GM18498 (cell line): ENCODE measurements at regions not wholly inside any gene's neighbourhood (a gene's known extent, or its start where the extent isn't known, plus 50 kb on each side); places are given as distances from the start of the nearest gene placed in this dataset.
"Not testable (repeated sequence)": the region's sequence is repeated elsewhere in the genome, so short reads cannot be mapped to it uniquely, and the experiment has no call there.

Experiments
- ATAC-seq: cut with Tn5 transposase; IDR thresholded peaks from one replicate; pipeline ENCODE4 v1.9.1; 2021; ENCODE audit warnings: mild to moderate bottlenecking, moderate library complexity; ENCODE audit not compliant: unreplicated experiment

DNA sequence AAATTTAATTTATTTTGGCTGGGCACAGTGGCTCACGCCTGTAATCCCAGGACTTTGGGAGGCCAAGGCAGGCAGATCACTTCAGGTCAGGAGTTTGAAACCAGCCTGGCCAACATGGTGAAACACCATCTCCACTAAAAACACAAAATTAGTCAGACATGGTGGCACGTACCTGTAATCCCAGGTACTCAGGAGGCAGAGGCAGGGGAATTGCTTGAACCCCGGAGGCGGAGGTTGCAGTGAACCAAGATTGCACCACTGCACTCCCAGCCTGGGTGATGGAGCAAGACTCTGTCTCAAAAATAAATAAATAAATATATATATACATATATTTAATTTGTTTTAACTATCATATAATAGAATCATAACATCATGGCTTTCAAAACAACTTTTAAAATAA is 482.1 kb upstream of the AUTS2 start:
- ATAC-seq, result not testable (repeated sequence)

DNA sequence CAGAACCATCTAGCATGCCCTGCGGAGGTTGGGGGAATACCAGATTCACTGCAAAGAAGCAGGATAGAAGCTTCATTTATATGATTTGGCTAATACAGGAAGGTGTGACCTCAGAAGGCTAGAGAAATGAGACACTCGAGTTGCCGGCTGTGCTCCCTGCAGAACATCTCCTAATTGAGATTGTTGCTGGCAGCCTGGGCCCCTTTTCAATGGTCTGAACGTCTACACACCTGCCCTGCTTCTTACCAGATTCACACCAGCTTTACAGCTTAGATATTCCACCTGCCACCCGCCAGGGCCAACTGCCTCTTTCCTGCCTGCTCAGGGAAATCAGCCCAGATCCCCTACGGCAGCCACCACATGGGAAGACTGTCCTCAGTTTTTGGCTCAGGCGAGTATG is 475.3 kb upstream of the AUTS2 start:
- no peak for ATAC-seq

DNA sequence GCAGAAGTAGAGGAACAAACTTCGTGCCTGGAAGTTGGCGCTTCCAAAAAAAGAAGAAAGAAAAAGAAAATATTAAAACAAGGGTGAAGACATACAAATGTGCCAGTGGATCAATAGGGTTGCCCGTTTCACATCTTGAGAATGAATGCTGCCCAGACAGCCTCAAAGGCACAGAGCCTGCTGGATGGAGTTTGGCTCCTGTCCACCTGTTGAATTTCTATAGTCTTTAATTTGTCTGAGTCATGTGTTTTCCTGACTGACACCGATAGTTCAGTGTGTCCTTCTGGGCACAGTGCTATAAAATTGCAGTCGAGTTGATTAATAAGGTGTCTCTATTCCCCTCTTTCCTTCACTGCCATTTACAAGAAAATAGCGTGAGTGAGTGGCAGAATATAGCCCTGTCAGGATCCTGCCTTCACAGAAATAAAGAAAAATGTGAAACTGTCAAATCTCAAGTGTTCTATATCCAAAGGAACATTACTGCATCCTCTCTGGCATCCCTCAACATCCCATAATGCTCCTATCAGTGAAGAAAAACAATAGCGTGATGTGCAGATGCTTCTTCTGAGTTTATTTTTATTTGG is 471.3 kb upstream of the AUTS2 start:
- no peak for ATAC-seq

DNA sequence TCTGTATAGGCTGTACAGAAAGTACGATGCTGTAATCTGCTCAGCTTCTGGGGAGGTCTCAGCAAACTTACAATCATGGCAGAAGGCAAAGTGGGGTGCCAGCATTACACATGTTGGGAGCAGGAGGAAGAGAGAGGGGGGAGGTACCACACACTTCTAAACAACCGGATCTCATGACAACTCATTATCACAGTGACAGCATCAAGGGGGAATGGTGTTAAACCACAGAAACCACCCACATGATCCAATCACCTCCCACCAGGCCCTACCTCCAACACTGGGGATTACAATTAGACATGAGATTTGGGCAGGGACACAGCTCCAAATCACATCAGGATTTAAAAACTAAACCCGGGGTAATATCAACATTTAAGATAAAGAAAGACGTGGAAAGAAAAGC is 468.8 kb upstream of the AUTS2 start:
- ATAC-seq, result no peak

DNA sequence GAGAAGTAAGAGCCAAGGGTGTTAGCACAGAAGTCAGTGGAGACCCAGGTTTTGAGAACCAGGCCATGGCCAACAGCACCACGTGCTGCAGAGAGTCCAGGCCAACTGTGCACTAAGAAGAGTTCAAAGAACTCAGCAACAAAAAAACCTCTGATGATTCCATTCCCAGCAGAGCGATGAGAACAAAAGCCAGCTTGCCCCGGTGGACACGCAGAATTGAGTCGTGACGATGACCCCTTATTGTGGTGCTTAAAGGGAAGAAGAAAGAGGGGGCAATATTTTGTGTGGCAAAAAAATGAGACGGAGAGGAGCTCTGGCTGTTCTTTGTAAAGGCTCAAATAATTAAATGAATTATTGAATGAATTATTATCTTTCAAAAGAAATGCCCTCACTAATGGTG is 468.3 kb upstream of the AUTS2 start:
- ATAC-seq, result no peak

DNA sequence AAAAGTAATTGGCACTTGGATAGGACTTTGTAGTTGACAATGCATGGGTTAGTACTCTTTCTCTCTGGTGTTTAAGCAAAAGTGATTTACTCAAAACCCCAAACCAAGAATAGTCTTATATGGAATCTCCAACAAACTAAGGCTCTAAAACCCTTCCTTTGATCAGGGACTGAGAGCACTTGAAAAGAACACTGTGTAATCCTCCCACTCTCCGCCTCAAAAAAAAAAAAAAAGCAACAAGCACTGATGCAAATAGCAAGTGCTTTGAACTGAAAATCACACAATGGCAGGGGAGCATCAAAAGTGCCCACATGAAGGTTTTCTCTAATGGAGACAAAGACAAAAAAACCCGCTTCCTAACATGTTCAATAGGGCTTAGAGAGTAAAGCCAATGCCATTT is 467.9 kb upstream of the AUTS2 start:
- ATAC-seq, result no peak

DNA sequence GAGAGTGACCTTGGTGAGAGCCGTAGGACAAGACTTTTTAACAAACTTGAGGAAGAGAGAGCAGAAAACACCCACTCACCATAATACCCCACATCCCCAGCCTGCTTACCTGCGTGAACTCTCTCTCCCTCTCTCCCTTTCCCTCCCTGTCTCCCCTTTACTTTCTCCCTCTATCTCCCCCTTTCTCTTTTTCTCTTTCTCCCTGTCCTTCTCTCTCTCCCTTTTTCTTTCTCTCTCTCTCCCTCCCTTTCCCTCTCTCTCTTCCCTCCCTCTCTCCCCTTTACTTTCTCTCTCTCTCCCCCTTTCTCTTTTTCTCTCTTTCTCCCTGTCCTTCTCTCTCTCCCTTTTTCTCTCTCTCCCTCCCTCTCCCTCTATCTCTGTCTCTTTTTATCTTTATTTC is 464.0 kb upstream of the AUTS2 start:
- no peak for ATAC-seq

DNA sequence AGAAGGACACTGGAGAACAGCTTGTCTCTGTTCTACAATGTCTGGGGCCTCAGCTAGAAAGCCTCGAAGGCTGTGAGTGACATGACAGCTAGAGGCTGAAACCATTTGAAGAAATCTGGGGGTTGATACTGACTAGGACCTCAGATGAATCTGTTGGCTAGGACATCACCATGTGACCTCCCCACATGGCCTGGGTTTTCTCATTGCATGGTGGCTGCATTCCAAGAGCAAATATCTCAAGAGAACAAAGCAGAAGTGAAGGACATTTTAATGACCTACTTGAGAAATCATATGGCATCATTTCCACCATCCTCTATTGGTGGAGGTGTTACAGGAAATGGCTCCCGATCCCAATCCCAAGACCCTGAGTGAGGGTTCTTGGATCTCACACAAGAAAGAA is 450.6 kb upstream of the AUTS2 start:
- ATAC-seq, result no peak

DNA sequence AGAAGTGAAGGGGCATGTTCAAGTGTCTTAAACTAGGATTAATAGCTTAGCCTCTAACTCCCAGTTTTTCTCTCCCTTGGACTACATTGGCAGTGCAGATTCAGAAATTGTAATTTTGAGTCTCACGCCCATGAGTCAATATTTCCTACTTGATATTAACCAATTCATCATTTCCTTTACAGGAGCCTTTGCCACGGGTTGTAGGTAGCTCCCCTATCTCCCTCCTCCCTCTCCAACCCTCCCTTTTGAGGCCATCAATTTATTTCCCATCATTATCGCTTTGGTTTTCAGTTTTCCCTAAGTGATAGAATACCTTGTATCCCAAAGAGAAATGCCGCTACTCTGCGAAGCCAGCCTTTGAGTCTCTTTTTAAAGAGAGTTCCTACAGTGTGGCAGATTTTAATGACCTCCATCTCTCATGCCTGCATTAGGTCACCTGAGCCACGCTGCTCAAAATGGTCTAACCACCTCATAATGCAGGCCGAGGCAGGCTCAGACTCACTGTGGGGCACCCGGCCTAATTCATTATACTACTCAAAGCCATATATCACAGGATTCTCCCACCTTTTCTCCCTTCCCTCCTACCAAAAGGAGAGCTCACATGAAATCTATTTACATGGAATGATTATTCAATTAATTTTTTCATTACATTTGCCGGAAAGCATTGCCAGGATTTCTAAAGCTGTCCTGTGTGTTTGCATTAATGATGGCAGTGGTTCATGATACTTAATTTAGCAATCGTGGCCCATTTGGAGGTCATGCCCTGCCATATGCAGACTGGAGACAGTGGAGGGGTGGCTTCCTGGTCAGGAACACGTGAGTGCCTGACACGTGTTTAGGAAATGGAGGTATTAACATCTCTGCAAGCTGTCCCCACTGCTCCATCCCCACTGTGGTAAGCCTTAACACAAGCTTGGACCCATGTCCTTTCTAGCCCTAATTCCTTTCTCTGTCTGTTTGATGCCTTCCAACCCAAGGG is 448.2 kb upstream of the AUTS2 start:
- ATAC-seq, result no peak

DNA sequence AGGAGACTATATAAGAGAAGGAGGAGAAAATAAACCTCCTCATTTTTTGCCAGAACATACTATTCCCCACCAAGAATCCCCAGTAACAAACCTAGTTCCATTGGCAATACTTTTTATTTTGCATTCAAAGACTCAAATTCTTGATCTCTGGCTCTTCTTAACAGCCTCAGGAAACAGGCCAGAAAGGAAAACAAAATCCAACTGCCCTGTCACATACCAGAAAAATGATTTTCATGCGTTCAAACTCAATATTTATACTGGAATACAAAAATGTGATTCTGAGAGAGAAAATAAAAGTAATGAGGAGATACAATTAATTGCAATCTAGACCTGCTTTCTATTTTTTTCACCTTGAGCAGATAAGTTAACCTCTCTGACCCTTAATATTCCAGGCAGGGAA is 435.9 kb upstream of the AUTS2 start:
- no peak for ATAC-seq

DNA sequence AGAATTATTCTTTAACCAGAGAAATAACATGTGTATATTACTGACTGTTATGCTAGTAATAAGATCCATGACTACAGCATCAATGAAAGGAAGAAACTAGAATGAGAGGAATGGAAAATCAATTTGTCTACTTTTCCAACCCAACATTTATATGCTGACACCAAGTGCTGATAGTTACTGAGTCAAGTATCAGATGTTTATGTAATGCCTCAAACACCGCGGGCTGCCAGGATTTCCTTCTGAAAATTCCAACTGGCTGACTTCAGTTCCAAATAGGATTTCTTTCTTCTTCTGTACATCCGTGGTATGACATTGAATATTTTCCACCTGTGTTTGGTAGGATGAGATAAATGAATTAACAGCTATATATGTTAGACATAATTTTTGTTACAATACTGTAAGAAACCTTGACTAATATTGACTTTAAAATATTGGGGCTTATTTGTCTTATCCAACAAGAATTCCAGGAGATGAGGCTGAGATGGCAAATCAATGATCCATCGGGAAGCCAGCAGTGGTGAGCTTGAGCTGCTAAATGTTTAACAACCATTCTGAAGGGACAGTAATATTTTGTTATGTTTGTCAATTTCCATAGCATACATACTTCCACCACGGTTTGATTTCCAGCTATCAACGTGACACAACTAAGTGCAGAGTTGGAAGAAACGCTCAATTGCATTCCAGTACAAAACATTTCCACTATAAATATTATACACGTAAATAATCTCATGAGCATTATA is 435.2 kb upstream of the AUTS2 start:
- ATAC-seq, result no peak

DNA sequence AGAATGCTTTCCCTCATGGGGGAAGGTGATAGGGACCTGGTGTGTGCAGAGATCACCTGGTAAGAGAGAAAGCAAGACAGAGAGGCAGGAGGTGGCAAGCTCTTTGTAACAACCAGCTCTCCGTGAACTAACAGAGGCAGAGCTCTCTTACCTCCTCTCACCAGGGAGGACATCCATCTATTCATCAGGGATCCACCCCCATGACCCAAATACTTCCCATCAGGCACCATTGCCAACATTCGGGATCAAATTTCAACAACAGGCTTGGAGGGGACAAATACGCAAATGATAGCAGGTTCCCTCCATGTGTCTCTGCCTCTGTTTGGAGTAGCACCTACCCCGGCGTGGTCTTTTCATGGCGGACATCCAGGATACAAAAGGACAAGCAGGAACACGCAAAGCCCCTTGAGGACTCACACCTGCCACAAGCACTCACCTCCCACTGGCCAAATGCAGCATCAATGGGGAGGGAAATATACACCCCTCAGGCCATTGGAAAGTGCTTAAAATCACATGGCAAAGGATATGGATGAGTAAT is 431.2 kb upstream of the AUTS2 start:
- no peak for ATAC-seq

DNA sequence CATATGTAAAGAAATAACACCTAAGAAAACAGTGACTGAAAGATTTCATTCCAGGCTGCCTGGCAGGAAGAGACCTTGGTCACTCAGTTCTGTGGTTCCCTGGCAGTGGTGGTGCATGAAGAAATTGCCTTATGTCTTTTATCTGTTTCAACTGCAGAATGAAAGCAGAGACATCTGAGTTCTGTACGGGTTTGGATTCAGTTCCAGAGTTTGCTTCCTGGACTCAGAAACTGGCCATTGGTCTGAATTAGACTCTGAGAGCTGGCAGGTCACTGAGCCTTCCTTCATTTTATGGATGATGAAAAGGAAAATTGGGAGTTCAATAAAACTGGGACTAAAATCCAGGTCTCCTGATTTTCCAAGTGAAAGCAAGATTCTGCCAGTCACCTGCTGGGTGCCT is 428.9 kb upstream of the AUTS2 start:
- no peak for ATAC-seq

DNA sequence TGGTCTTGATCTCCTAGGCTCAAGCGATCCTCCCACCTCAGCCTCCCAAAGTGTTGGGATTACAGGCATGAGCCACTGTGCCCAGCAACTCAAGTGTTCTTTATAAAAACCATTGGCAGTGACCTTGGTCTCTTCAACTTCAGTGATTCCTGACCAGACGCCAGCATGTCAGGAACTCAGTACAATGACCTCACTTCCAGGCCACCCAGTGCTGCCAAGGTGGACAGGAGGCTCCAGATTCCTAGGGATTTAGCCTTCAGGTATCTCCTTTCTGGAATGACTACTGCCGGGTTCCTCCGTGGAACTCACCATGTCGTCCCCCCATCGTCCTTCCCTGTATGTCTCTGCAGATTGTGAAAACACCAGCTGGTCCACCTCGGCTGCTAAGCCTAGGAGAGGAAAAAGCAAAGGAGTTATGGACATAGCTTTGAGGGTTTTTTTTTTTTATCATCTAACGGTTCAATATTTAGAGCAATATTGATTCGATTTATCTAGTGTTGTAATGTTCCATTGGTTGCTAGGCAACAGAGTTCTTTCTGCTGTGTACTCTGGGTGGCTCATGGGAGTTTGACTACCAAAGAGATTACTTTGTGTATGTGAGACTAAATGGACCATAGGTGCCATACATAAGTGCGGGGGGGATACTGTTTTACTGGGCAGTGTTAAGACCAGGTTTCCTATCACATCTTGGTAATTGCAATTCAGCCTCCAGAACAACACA is 425.8 kb upstream of the AUTS2 start:
- no peak for ATAC-seq

DNA sequence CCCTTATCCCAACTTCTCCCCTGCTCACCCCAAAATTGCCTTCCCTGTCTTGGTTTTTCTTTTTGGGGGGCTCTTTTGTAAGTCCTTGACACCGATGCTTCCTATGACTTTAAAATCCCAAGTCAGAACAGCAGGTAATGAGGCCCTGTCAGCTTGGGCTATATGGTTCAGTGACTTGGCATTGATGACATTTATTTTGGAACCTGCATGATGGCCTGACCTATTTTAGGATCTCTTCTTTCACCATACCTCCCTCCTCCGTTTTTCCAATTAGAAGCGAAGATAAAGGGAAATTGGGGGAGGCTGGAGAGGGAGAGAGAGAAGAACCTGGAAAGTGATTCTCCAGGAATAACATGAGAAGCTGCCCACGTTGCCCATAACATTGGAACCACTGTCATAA is 424.9 kb upstream of the AUTS2 start:
- ATAC-seq, result no peak

DNA sequence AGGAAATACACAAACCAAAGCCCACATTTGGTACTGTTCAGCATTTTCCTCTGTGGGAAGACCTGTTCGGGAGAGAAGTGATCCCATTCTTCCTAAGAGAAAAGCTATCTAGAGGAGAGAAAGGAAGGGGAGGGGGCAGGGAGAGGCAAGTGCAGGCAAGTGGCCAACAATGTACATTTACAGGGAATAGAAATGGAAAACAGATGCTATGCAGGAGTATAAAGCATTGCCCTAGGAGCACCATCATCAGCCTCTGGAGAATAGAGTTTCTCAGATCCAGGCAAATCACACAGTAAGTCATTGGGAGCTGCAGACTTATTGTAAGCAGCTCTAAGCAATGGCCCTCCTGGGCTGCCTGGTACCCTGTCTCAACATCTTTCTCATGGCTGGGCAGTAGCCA is 424.4 kb upstream of the AUTS2 start:
- no peak for ATAC-seq

DNA sequence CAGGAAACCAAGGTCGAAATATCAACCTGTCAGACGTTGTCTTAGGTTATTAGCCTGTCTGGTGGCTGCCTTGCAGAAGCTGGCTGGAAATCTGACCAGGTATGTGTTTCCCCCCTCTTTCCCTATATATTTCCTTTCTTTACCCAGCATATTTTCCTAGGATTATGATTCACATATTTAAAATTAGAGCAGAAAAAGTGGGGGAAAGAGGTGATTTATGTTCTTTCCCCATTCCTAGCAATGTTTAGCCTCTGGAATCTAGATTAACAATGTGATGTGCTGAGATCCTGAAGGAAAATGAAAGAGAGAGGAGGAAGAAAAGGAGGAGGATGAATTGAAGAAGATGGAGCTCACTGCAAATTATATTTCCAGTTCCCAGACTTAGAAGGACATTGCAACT is 421.4 kb upstream of the AUTS2 start:
- ATAC-seq, result no peak

DNA sequence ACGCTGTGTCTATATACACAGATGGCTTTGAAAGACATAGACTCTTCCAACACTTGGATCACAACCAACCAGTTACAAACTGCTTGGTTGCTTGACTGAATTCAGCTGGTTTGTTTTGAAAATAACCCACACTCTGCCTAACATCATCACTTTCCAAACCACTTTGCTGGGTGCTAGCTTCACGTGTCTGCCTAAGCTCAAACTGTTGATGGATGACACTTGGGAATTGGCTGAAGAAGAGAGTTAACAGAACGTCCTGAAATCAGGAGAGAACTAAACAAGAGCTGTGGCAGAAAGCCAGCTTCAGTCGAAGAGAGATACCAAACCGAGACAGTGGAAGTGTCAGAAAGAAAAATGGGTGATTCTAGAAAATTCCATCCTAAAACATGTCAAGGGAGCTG is 420.8 kb upstream of the AUTS2 start:
- no peak for ATAC-seq

DNA sequence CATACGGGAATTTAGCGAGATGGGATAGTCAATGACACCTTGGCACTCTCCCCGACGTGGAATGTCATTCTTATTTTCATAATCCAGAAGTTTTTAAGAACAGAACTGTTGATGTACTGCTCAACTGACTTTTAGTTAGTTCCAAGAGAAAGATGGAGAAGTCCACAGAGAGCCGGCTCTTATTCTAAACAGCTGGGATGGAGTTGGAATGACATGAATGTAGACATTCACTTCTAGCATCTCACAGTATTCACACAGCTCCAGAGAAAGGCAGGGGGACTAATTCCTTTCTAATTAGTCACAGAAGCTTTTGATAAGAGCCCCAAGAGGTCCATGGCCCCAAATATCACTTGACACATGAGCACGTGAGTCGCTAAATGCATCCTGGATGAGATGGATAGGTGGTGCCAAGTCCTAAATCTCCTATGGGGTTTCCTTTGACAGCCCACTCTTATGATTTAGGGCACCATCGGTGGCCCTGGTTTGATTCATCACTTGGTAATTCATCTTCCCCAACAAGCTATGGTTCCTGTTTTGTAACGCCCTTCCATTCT is 420.3 kb upstream of the AUTS2 start:
- no peak for ATAC-seq

DNA sequence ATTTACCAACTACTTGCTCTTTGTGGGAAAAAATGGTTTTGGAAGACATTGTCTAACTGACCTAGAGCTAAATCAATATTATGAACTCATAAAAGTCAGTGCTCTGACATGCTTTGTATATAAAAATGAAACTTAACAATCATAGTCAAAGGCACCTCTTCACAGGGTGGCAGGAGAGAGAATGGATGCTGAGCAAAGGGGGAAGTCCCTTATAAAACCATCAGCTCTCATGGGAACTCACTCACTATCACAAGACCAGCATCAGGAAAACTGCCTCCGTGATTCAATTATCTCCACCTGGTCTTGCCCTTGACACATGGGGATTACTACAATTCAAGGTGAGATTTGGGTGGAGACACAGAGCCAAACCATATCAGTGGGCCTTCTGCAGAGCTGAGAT is 417.6 kb upstream of the AUTS2 start:
- ATAC-seq, result no peak
